GM12878 (cell line): ENCODE measurements at regions not wholly inside any gene's neighbourhood (a gene's known extent, or its start where the extent isn't known, plus 50 kb on each side); places are given as distances from the start of the nearest gene placed in this dataset.

Source experiments
- ATAC-seq: fragments of 200-7000 bp; cut with Tn5 transposase; 3 replicates; pipeline ENCODE4 v1.9.1; 2020; ENCODE audit warnings: mild to moderate bottlenecking, moderate library complexity
- BruUV-seq: library from RNA; stranded (reverse); fragments of 400-500 nt; replicated peaks from 2 replicates; lab custom pipeline; 2021; lab: Mats Ljungman, UMichigan
- CTCF ChIA-PET: fragments of 300-600 bp; sonication (Branson Sonifier 250); formaldehyde crosslinking; extraction: SDS; loops from one replicate; lab custom pipeline; 2021; ENCODE audit warnings: inconsistent platforms; lab: Yijun Ruan, JAX
- POLR2A ChIA-PET: fragments of 350-600 bp; formaldehyde crosslinking; extraction: SDS; loops from one replicate; lab custom pipeline; 2021; ENCODE audit warnings: inconsistent platforms; lab: Charles Lee
- RAD21 ChIA-PET: fragments of 300-600 bp; sonication (Branson Sonifier 250); formaldehyde crosslinking; loops from one replicate; lab custom pipeline; 2023; ENCODE audit warnings: antibody characterized with exemption; ENCODE audit not compliant: unreplicated experiment; lab: Charles Lee
- SMC1A ChIA-PET: fragments of 300-600 bp; sonication (Branson Sonifier 250); formaldehyde crosslinking; loops from one replicate; lab custom pipeline; 2023; ENCODE audit not compliant: unreplicated experiment, uncharacterized antibody; lab: Charles Lee
- DNase-seq: peaks from one replicate; pipeline ENCODE4 v3.0.0-alpha.2; 2011; ENCODE audit warnings: low read depth, low spot score
- FAIRE-seq: peaks from 3 replicates; lab custom pipeline; 2011; peaks lifted over from hg19 to GRCh38; lab: Jason Lieb, UNC
- H2AFZ ChIP-seq: 2 replicates; pipeline ENCODE4 v1.6.0; 2011; ENCODE audit warnings: low read depth, low read length, control low read depth; ENCODE audit not compliant: control insufficient read depth
- H3K27ac ChIP-seq: 2 replicates; pipeline ENCODE4 v1.5.1; 2011; ENCODE audit warnings: control low read depth; ENCODE audit not compliant: control insufficient read depth, insufficient read depth
- H3K27me3 ChIP-seq, 2 experiments: replicated peaks in 1 of 2; 2 replicates each; pipeline versions ENCODE4 v1.6.0 to v1.6.1; 2011; ENCODE audit warnings: low read length in 1 of 2; ENCODE audit not compliant: control insufficient read depth in 2 of 2, insufficient read depth in 2 of 2
- H3K36me3 ChIP-seq, 2 experiments: 2 replicates each; pipeline ENCODE4 v1.5.1; 2011; ENCODE audit warnings: low read length in 1 of 2; ENCODE audit not compliant: control insufficient read depth in 2 of 2, insufficient read depth in 2 of 2
- H3K4me1 ChIP-seq: 2 replicates; pipeline ENCODE4 v1.6.1; 2011; ENCODE audit warnings: mild to moderate bottlenecking, low read length, moderate library complexity, mixed read lengths; ENCODE audit not compliant: control insufficient read depth, insufficient read depth
- H3K4me2 ChIP-seq: 2 replicates; pipeline ENCODE4 v1.6.0; 2011; ENCODE audit warnings: control low read depth; ENCODE audit not compliant: control insufficient read depth, insufficient read depth
- H3K4me3 ChIP-seq: fragments of 200-600 bp; sonication (generic); 2 replicates; pipeline ENCODE4 v1.5.1; 2016
- H3K79me2 ChIP-seq: 2 replicates; pipeline ENCODE4 v1.6.0; 2011; ENCODE audit warnings: low read length; ENCODE audit not compliant: control insufficient read depth, insufficient read depth
- H3K9ac ChIP-seq: 2 replicates; pipeline ENCODE4 v1.8.0; 2011; ENCODE audit warnings: low read length, control low read depth, mixed read lengths; ENCODE audit not compliant: control insufficient read depth, insufficient read depth
- H3K9me3 ChIP-seq: replicated peaks from 3 replicates; pipeline ENCODE4 v1.5.1; 2011; ENCODE audit warnings: mild to moderate bottlenecking, low read length; ENCODE audit not compliant: control insufficient read depth, insufficient read depth
- H4K20me1 ChIP-seq: 2 replicates; pipeline ENCODE4 v1.6.0; 2011; ENCODE audit not compliant: control insufficient read depth, insufficient read depth
- BCL3 ChIP-seq: IDR thresholded peaks from 2 replicates; pipeline ENCODE4 v1.6.1; 2011; ENCODE audit warnings: borderline replicate concordance, low read depth, mild to moderate bottlenecking, moderate library complexity, low read length; ENCODE audit not compliant: insufficient read depth, poor library complexity, severe bottlenecking
- E2F8 ChIP-seq: fragments of 450-650 bp; IDR thresholded peaks from 2 replicates; pipeline ENCODE4 v1.6.1; 2018; ENCODE audit warnings: mild to moderate bottlenecking, low read depth, moderate library complexity; ENCODE audit not compliant: partially characterized antibody
- ETV6 ChIP-seq, 2 experiments: fragments of 450-650 bp in 1 of 2; IDR thresholded peaks in 1 of 2; conservative IDR thresholded peaks in 1 of 2; 2 replicates each; pipeline ENCODE4 v1.6.1; 2014; ENCODE audit warnings: antibody characterized with exemption in 1 of 2, borderline replicate concordance in 1 of 2, low read depth in 1 of 2, mild to moderate bottlenecking in 1 of 2, moderate library complexity in 1 of 2
- HCFC1 ChIP-seq: fragments of 150-350 bp; IDR thresholded peaks from 2 replicates; pipeline ENCODE4 v1.6.1; 2014; ENCODE audit warnings: low read length
- IKZF2 ChIP-seq, 2 experiments: fragments of 450-650 bp; IDR thresholded peaks; 2 replicates each; pipeline ENCODE4 v1.6.1; 2017; ENCODE audit warnings: mild to moderate bottlenecking in 2 of 2, moderate library complexity in 2 of 2
- IRF4 ChIP-seq: IDR thresholded peaks from 2 replicates; pipeline ENCODE4 v1.6.1; 2011; ENCODE audit warnings: low read depth, low read length
- JUND ChIP-seq: IDR thresholded peaks from 2 replicates; pipeline ENCODE4 v1.6.1; 2012; ENCODE audit warnings: low read depth, mild to moderate bottlenecking, low read length, improper control_type of control experiment, moderate library complexity
- NKRF ChIP-seq: fragments of 450-650 bp; conservative IDR thresholded peaks from 2 replicates; pipeline ENCODE4 v1.6.1; 2017; ENCODE audit warnings: mild to moderate bottlenecking, moderate library complexity
- NR2C1 ChIP-seq: fragments of 450-650 bp; IDR thresholded peaks from 2 replicates; pipeline ENCODE4 v1.6.1; 2017; ENCODE audit warnings: antibody characterized with exemption, mild to moderate bottlenecking, moderate library complexity
- POU2F2 ChIP-seq: IDR thresholded peaks from 3 replicates; pipeline ENCODE4 v1.6.1; 2011; ENCODE audit warnings: low read depth, mild to moderate bottlenecking, low read length, borderline replicate concordance
- SMAD1 ChIP-seq: fragments of 450-650 bp; IDR thresholded peaks from 2 replicates; pipeline ENCODE4 v1.6.1; 2018; ENCODE audit warnings: mild to moderate bottlenecking, low read depth; ENCODE audit not compliant: partially characterized antibody
- SMAD5 ChIP-seq: IDR thresholded peaks from 2 replicates; pipeline ENCODE4 v1.6.1; 2016; ENCODE audit warnings: antibody characterized with exemption, low read depth
- STAT1 ChIP-seq: fragments of 450-650 bp; conservative IDR thresholded peaks from 2 replicates; pipeline ENCODE4 v1.6.1; 2014; ENCODE audit warnings: antibody characterized with exemption, mild to moderate bottlenecking
- TCF7 ChIP-seq: IDR thresholded peaks from 2 replicates; pipeline ENCODE4 v1.6.1; 2014; ENCODE audit warnings: antibody characterized with exemption, borderline replicate concordance
- USF2 ChIP-seq: IDR thresholded peaks from 2 replicates; pipeline ENCODE4 v1.6.1; 2011; ENCODE audit warnings: low read depth, low read length, improper control_type of control experiment, borderline replicate concordance
- WRNIP1 ChIP-seq: IDR thresholded peaks from 2 replicates; pipeline ENCODE4 v1.6.1; 2011; ENCODE audit warnings: low read depth, low read length, improper control_type of control experiment, borderline replicate concordance
- ZNF207 ChIP-seq: fragments of 450-650 bp; IDR thresholded peaks from 2 replicates; pipeline ENCODE4 v1.6.1; 2014; ENCODE audit warnings: antibody characterized with exemption, mild to moderate bottlenecking, borderline replicate concordance
- WGBS: methylation state at CpG from one replicate; pipeline ENCODE4 v1.1.6; 2016; ENCODE audit warnings: low lambda C conversion rate; ENCODE audit not compliant: insufficient replicate concordance, insufficient coverage; ENCODE audit errors: missing lambda C conversion rate; 5-methylcytosine and 5-hydroxymethylcytosine counted together
- in situ Hi-C: fragments of 300-500 bp; cut with MboI; formaldehyde crosslinking; loops from 9 replicates; pipeline ENCODE4 v1.14.3; 2018; ENCODE audit warnings: mixed read lengths
- intact Hi-C: fragments of 100-400 bp; cut with micrococcal nuclease; formaldehyde crosslinking; loops from one replicate; pipeline ENCODE4 v1.14.2; 2022; ENCODE audit not compliant: unreplicated experiment

GRCh38 chr7:155883491-155884224, 71.4 kb upstream of the SHH start:
- intact Hi-C loops (no loop called here), in situ Hi-C loops (no loop called here)
- Histone ChIP-seq H3K27ac (no peak overlapping the region), H3K4me1 (no peaks in the 10 kb centered on the region), H3K36me3 (no peaks in the 10 kb centered on the region), H3K9ac (no peak overlapping the region), H3K9me3 (no peaks in the 10 kb centered on the region), H3K4me2 (no peak overlapping the region), H3K79me2 (no peaks in the 10 kb centered on the region), H4K20me1 (no peaks in the 10 kb centered on the region), H3K4me3 (no peak overlapping the region), H3K27me3 (no peaks in the 10 kb centered on the region), H2AFZ (no peak overlapping the region)
- no TSS peak for BruUV-seq
- WGBS = 40% methylated on average over 16 of the region's 16 CpGs
- ChIA-PET RAD21 (no interaction called here), SMC1A (no interaction called here), CTCF (no interaction called here), POLR2A (no interaction called here)
- FAIRE-seq (no peak), DNase-seq (no peak), ATAC-seq (no peak)
- TF ChIP-seq IRF4 = no peak
- no peak for TF ChIP-seq ETV6 (conservative IDR thresholded peaks at IDR 0.05 in 1 of 2, IDR thresholded peaks at IDR 0.05 in 1 of 2; ENCODE audit: borderline replicate concordance in 1 of 2, low read depth in 1 of 2)
- TF ChIP-seq HCFC1 = no peak
- TF ChIP-seq BCL3 = no peak
- no peak for TF ChIP-seq JUND
- no peak for TF ChIP-seq WRNIP1
- TF ChIP-seq ZNF207 = no peak
- no peak for TF ChIP-seq USF2
- no peak for TF ChIP-seq STAT1
- TF ChIP-seq POU2F2 = no peak
- no peak for TF ChIP-seq E2F8
- TF ChIP-seq SMAD5 = no peak
- TF ChIP-seq TCF7 = no peak
- no peak for TF ChIP-seq IKZF2 (IDR thresholded peaks at IDR 0.05)
- no peak for TF ChIP-seq NR2C1
- no peak for TF ChIP-seq NKRF
- TF ChIP-seq SMAD1 = no peak
